HepG2 (cell line): ENCODE measurements at regions not wholly inside any gene's neighbourhood (a gene's known extent, or its start where the extent isn't known, plus 50 kb on each side); places are given as distances from the start of the nearest gene placed in this dataset.

Source experiments
- ATAC-seq: fragments of 200-7000 bp; cut with Tn5 transposase; 3 replicates; pipeline ENCODE4 v1.9.1; 2020; ENCODE audit warnings: mild to moderate bottlenecking, moderate library complexity
- BruUV-seq: library from RNA; stranded (reverse); fragments of 400-500 nt; replicated peaks from 2 replicates; lab custom pipeline; 2021; lab: Mats Ljungman, UMichigan
- CTCF ChIA-PET: fragments of 300-600 bp; formaldehyde crosslinking; extraction: SDS; loops from one replicate; lab custom pipeline; 2021; ENCODE audit warnings: low total read pairs, inconsistent platforms, low intra/inter-chr PET ratio; lab: Yijun Ruan, JAX
- POLR2A ChIA-PET: fragments of 350-600 bp; sonication (Branson Sonifier 250); formaldehyde crosslinking; loops from one replicate; lab custom pipeline; 2020; ENCODE audit warnings: antibody characterized with exemption, inconsistent platforms; lab: Yijun Ruan, JAX
- DNase-seq: peaks from one replicate; pipeline ENCODE4 v3.0.0-alpha.2; 2015; ENCODE audit warnings: low spot score
- FAIRE-seq: peaks from 3 replicates; lab custom pipeline; 2011; peaks lifted over from hg19 to GRCh38; lab: Jason Lieb, UNC
- H2AFZ ChIP-seq: one replicate; pipeline ENCODE4 v1.6.1; 2011; ENCODE audit warnings: low read length, inconsistent platforms
- H3K27ac ChIP-seq: fragments of 300-600 bp; 3 replicates; pipeline ENCODE4 v1.8.0; 2011; ENCODE audit warnings: mixed run types, mild to moderate bottlenecking, mixed read lengths, low read length, inconsistent platforms; ENCODE audit not compliant: insufficient read depth; ENCODE audit errors: extremely low read length
- H3K27me3 ChIP-seq, 2 experiments: fragments of 200-600 bp in 1 of 2; 2 replicates in 1 of 2; 3 replicates in 1 of 2; pipeline versions ENCODE4 v1.6.0 to v1.8.0; 2011; ENCODE audit warnings: low read length in 2 of 2, mild to moderate bottlenecking in 2 of 2, moderate library complexity in 2 of 2, inconsistent platforms in 1 of 2; ENCODE audit not compliant: insufficient read depth in 2 of 2, control insufficient read depth in 1 of 2
- H3K36me3 ChIP-seq, 2 experiments: fragments of 200-600 bp in 1 of 2; replicated peaks in 1 of 2; 2 replicates in 1 of 2; 3 replicates in 1 of 2; pipeline versions ENCODE4 v1.5.1 to v1.8.0; 2011; ENCODE audit warnings: low read length in 2 of 2, inconsistent platforms in 1 of 2; ENCODE audit not compliant: insufficient read depth in 2 of 2, control insufficient read depth in 1 of 2
- H3K4me1 ChIP-seq: 2 replicates; pipeline ENCODE4 v1.5.1; 2012; ENCODE audit warnings: low read length, inconsistent platforms; ENCODE audit not compliant: insufficient read depth
- H3K4me2 ChIP-seq: 2 replicates; pipeline ENCODE4 v1.6.0; 2011; ENCODE audit warnings: low read depth, low read length, inconsistent platforms
- H3K4me3 ChIP-seq, 3 experiments: fragments of 200-600 bp in 1 of 3; sonication (generic), shearing (Covaris generic) in 1 of 3; replicated peaks in 1 of 3; 2 replicates each; pipeline ENCODE4 v1.5.1; 2011 to 2016; ENCODE audit warnings: low read length in 3 of 3, inconsistent platforms in 2 of 3, low read depth in 2 of 3, mild to moderate bottlenecking in 2 of 3, control low read depth in 1 of 3, mixed read lengths in 1 of 3; ENCODE audit not compliant: insufficient read depth in 1 of 3
- H3K79me2 ChIP-seq: one replicate; pipeline ENCODE4 v1.6.1; 2011; ENCODE audit warnings: low read length, inconsistent platforms; ENCODE audit not compliant: insufficient read depth
- H3K9ac ChIP-seq: 2 replicates; pipeline ENCODE4 v1.6.0; 2011; ENCODE audit warnings: mild to moderate bottlenecking, low read depth, low read length, inconsistent platforms; ENCODE audit not compliant: insufficient read depth
- H3K9me3 ChIP-seq: 2 replicates; pipeline ENCODE4 v1.5.1; 2012; ENCODE audit warnings: mild to moderate bottlenecking, low read length
- H4K20me1 ChIP-seq: 2 replicates; pipeline ENCODE4 v1.6.0; 2011; ENCODE audit warnings: inconsistent platforms, mild to moderate bottlenecking, low read length, moderate library complexity; ENCODE audit not compliant: insufficient read depth
- CENPT ChIP-seq: sonication (generic); formaldehyde crosslinking; IDR thresholded peaks from 2 replicates; pipeline ENCODE4 v1.8.0; 2022; ENCODE audit warnings: low read depth, mild to moderate bottlenecking, moderate library complexity, missing genetic modification reagents
- CENPX ChIP-seq: sonication (generic); formaldehyde crosslinking; IDR thresholded peaks from 2 replicates; pipeline ENCODE4 v1.9.0; 2021; ENCODE audit warnings: mild to moderate bottlenecking, missing genetic modification reagents, moderate library complexity
- KDM1A ChIP-seq: IDR thresholded peaks from 2 replicates; pipeline ENCODE4 v1.6.1; 2016; ENCODE audit warnings: missing compliant biosample characterization
- SAP130 ChIP-seq: IDR thresholded peaks from 2 replicates; pipeline ENCODE4 v1.6.1; 2016; ENCODE audit warnings: low read depth
- ZBTB1 ChIP-seq: sonication (generic); formaldehyde crosslinking; IDR thresholded peaks from 2 replicates; pipeline ENCODE4 v1.4.0; 2020; ENCODE audit warnings: missing genetic modification reagents, borderline replicate concordance
- ZNF562 ChIP-seq: sonication (generic); formaldehyde crosslinking; IDR thresholded peaks from 2 replicates; pipeline ENCODE4 v1.8.0; 2022; ENCODE audit warnings: missing genetic modification reagents, borderline replicate concordance
- in situ Hi-C: cut with HindIII; loops from 2 replicates; pipeline ENCODE4 v1.10.0; 2017; ENCODE audit warnings: low pct_unique_long_range_greater_than_20kb; ENCODE audit not compliant: extremely low pct_ligation_motif_present
- intact Hi-C: fragments of 100-400 bp; cut with micrococcal nuclease; formaldehyde crosslinking; loops from one replicate; pipeline ENCODE4 v1.10.0; 2022; ENCODE audit not compliant: unreplicated experiment
- TF ChIP-seq, protein P1 (sequence below): sonication (generic); formaldehyde crosslinking; IDR thresholded peaks from 2 replicates; pipeline ENCODE4 v1.4.0; 2020; ENCODE audit warnings: low read depth, mild to moderate bottlenecking, missing genetic modification reagents
- TF ChIP-seq, protein P2 (sequence below): sonication (generic); formaldehyde crosslinking; IDR thresholded peaks from 2 replicates; pipeline ENCODE4 v1.4.0; 2020; ENCODE audit warnings: missing genetic modification reagents
- TF ChIP-seq, protein P3 (sequence below): sonication (generic); formaldehyde crosslinking; IDR thresholded peaks from 2 replicates; pipeline ENCODE4 v1.5.0; 2020; ENCODE audit warnings: mild to moderate bottlenecking, missing genetic modification reagents, moderate library complexity

DNA sequence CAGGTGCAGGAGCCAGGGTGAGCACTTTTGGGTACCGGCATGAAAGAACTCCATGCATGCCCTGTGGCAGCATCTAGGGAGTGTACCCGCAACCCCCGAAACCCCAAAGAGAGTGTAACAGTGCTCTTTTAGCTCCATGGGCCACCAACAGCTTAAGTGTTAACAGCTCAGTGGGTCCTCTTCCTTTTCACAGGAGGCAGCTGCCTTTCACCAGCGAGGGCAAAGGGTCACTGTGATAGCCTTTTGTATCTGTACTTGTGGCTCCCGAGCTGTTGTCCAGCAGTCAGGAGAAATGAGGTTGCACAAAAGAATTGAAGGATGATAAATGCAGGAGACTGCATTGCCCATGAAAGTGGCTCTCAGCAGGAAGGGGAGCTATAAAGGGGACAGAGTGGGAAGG lies 1166.3 kb upstream of the ACVR2A start (continued):
- TF ChIP-seq, protein P1, sequence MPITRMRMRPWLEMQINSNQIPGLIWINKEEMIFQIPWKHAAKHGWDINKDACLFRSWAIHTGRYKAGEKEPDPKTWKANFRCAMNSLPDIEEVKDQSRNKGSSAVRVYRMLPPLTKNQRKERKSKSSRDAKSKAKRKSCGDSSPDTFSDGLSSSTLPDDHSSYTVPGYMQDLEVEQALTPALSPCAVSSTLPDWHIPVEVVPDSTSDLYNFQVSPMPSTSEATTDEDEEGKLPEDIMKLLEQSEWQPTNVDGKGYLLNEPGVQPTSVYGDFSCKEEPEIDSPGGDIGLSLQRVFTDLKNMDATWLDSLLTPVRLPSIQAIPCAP: no peak
- TF ChIP-seq ZBTB1 (no peak), CENPX (no peak), SAP130 (no peak), ZNF562 (CRISPR knock-in tag) (no peak), KDM1A (CRISPR knock-in tag) (no peak)
- TF ChIP-seq, protein P2, sequence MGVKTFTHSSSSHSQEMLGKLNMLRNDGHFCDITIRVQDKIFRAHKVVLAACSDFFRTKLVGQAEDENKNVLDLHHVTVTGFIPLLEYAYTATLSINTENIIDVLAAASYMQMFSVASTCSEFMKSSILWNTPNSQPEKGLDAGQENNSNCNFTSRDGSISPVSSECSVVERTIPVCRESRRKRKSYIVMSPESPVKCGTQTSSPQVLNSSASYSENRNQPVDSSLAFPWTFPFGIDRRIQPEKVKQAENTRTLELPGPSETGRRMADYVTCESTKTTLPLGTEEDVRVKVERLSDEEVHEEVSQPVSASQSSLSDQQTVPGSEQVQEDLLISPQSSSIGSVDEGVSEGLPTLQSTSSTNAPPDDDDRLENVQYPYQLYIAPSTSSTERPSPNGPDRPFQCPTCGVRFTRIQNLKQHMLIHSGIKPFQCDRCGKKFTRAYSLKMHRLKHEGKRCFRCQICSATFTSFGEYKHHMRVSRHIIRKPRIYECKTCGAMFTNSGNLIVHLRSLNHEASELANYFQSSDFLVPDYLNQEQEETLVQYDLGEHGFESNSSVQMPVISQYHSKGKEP (CRISPR knock-in tag): no peak

DNA sequence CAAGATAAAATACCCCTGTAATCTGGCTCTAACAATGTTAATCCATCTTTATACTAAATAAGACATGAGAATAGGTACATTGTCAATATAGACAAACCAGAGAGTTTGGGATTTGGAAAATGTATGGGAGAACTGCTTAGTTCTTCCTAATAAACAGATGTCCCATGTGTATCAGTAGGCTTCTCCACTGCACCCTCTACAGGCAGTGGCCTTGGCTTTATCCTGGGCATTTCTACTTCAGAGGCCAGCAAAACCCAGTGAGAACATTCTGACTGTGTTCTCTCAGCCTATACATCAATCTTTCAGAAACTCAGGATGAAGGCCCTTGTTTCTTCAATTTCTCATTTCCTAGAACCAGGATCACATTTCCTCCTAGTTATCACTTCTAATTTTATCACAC lies 1167.5 kb upstream of the ACVR2A start:
- no peak overlapping the region for H3K4me2 ChIP-seq
- ChIA-PET CTCF (no interaction called here), POLR2A (no interaction called here)
- ATAC-seq: peak; percentile 80
- H3K36me3 ChIP-seq: no peaks in the 10 kb centered on the region
- no peaks in the 10 kb centered on the region for H3K4me1 ChIP-seq
- H3K9ac ChIP-seq: no peak overlapping the region
- DNase-seq: peak; percentile 6
- no peak overlapping the region for H2AFZ ChIP-seq
- H3K4me3 ChIP-seq: no peak overlapping the region
- H3K79me2 ChIP-seq: no peaks in the 10 kb centered on the region
- intact Hi-C loops: no loop called here
- FAIRE-seq: no peak
- no peak for TF ChIP-seq CENPT (CRISPR knock-in tag)
- TF ChIP-seq, protein P3, sequence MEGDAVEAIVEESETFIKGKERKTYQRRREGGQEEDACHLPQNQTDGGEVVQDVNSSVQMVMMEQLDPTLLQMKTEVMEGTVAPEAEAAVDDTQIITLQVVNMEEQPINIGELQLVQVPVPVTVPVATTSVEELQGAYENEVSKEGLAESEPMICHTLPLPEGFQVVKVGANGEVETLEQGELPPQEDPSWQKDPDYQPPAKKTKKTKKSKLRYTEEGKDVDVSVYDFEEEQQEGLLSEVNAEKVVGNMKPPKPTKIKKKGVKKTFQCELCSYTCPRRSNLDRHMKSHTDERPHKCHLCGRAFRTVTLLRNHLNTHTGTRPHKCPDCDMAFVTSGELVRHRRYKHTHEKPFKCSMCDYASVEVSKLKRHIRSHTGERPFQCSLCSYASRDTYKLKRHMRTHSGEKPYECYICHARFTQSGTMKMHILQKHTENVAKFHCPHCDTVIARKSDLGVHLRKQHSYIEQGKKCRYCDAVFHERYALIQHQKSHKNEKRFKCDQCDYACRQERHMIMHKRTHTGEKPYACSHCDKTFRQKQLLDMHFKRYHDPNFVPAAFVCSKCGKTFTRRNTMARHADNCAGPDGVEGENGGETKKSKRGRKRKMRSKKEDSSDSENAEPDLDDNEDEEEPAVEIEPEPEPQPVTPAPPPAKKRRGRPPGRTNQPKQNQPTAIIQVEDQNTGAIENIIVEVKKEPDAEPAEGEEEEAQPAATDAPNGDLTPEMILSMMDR (CRISPR knock-in tag): 0 out of 2 replicates have a peak, but pooled peaks have one; percentile 17
- no TSS peak for BruUV-seq
- H3K9me3 ChIP-seq: no peaks in the 10 kb centered on the region
- H4K20me1 ChIP-seq: no peaks in the 10 kb centered on the region
- in situ Hi-C loops: no loop called here
- no peaks in the 10 kb centered on the region for H3K27me3 ChIP-seq
- H3K27ac ChIP-seq: no peak overlapping the region
